Suppressor macrophage treated with lipopolysaccharide for 1 hour (primary cell): ENCODE measurements at regions not wholly inside any gene's neighbourhood (a gene's known extent, or its start where the extent isn't known, plus 50 kb on each side); places are given as distances from the start of the nearest gene placed in this dataset.

Experiments used
- DNase-seq, 3 donors: peaks; one replicate each; pipeline ENCODE4 v3.0.0-alpha.2; 2020 to 2022

GRCh38 chr7:41878309-41879295 lies 175.7 kb upstream of the INHBA start:
- DNase-seq: peak; percentile 37 to 57 (median 46)

GRCh38 chr7:41877118-41877517 lies 174.2 kb upstream of the INHBA start:
- no peak for DNase-seq

GRCh38 chr7:41875513-41875912 lies 172.6 kb upstream of the INHBA start:
- no peak for DNase-seq

GRCh38 chr7:41874201-41874785 lies 171.4 kb upstream of the INHBA start:
- DNase-seq: peak in 2 of 3 donors; percentile 41 to 61

GRCh38 chr7:41873741-41874140 lies 170.9 kb upstream of the INHBA start:
- DNase-seq: no peak

GRCh38 chr7:41872966-41873365 lies 170.1 kb upstream of the INHBA start:
- no peak for DNase-seq

- peak; percentile 85 to 98 (median 91) for DNase-seq
These were observed 167.7 kb upstream of the INHBA start for GRCh38 chr7:41870461-41871138.

- DNase-seq: peak; percentile 62 to 78 (median 62)
These were observed 167.1 kb upstream of the INHBA start for GRCh38 chr7:41869997-41870396.

GRCh38 chr7:41869596-41869995 lies 166.7 kb upstream of the INHBA start:
- no peak for DNase-seq

- DNase-seq: peak; percentile 77 to 93 (median 81)
These were observed 166.2 kb upstream of the INHBA start for GRCh38 chr7:41869091-41869490.

- DNase-seq: no peak
These were observed 164.9 kb upstream of the INHBA start for GRCh38 chr7:41867639-41868280.

- no peak for DNase-seq
These were observed 159.4 kb upstream of the INHBA start for GRCh38 chr7:41862261-41862660.

- DNase-seq: peak; percentile 71 to 85 (median 75)
These were observed 158.8 kb upstream of the INHBA start for GRCh38 chr7:41861642-41862041.

- DNase-seq: peak in 2 of 3 donors; percentile 41 to 53
These were observed 155.3 kb upstream of the INHBA start for GRCh38 chr7:41858201-41858600.

GRCh38 chr7:41855798-41856197 lies 152.9 kb upstream of the INHBA start:
- peak; percentile 47 to 63 (median 53) for DNase-seq

- peak; percentile 36 to 77 (median 68) for DNase-seq
These were observed 144.7 kb upstream of the INHBA start for GRCh38 chr7:41847606-41848005.

- DNase-seq: peak in 2 of 3 donors; percentile 29 to 44
These were observed 144.3 kb upstream of the INHBA start for GRCh38 chr7:41847151-41847550.

GRCh38 chr7:41842956-41843355 lies 140.1 kb upstream of the INHBA start:
- DNase-seq: no peak

GRCh38 chr7:41837916-41838315 lies 135.0 kb upstream of the INHBA start:
- DNase-seq: peak in 2 of 3 donors; percentile 38 to 56

- DNase-seq: no peak
These were observed 133.2 kb upstream of the INHBA start for GRCh38 chr7:41835976-41836530.

- no peak for DNase-seq
These were observed 132.2 kb upstream of the INHBA start for GRCh38 chr7:41834805-41835694.
